ENCODE measurements at regions not wholly inside any gene's neighbourhood (a gene's known extent, or its start where the extent isn't known, plus 50 kb on each side); places are given as distances from the start of the nearest gene placed in this dataset.

GRCh38 chr5:71945436-71945835 is 161.8 kb upstream of the MAP1B start:
- DNase-seq (ENCODE audit: low read depth) = no peak

GRCh38 chr5:71946343-71947030 is 160.8 kb upstream of the MAP1B start:
- no peak for DNase-seq (ENCODE audit: low read depth)

- no peak for DNase-seq (ENCODE audit: low read depth)
These were observed 159.1 kb upstream of the MAP1B start for GRCh38 chr5:71948206-71948605.

GRCh38 chr5:71949772-71950171 is 157.5 kb upstream of the MAP1B start:
- no peak for DNase-seq (ENCODE audit: low read depth)

GRCh38 chr5:71953866-71954265 is 153.4 kb upstream of the MAP1B start:
- DNase-seq (ENCODE audit: low read depth) = no peak

- DNase-seq (ENCODE audit: low read depth) = no peak
These were observed 152.9 kb upstream of the MAP1B start for GRCh38 chr5:71954329-71954728.

GRCh38 chr5:71955723-71956122 is 151.6 kb upstream of the MAP1B start:
- no peak for DNase-seq (ENCODE audit: low read depth)

GRCh38 chr5:71957292-71957898 is 149.9 kb upstream of the MAP1B start:
- no peak for DNase-seq (ENCODE audit: low read depth)

GRCh38 chr5:71960195-71960594 is 147.1 kb upstream of the MAP1B start:
- DNase-seq (ENCODE audit: low read depth) = no peak

- no peak for DNase-seq (ENCODE audit: low read depth)
These were observed 145.5 kb upstream of the MAP1B start for GRCh38 chr5:71961786-71962185.

- no peak for DNase-seq (ENCODE audit: low read depth)
These were observed 137.8 kb upstream of the MAP1B start for GRCh38 chr5:71969460-71969859.

- DNase-seq (ENCODE audit: low read depth) = no peak
These were observed 135.4 kb upstream of the MAP1B start for GRCh38 chr5:71971862-71972261.

- DNase-seq (ENCODE audit: low read depth) = no peak
These were observed 134.3 kb upstream of the MAP1B start for GRCh38 chr5:71972777-71973473.

GRCh38 chr5:71973563-71973962 is 133.7 kb upstream of the MAP1B start:
- no peak for DNase-seq (ENCODE audit: low read depth)

GRCh38 chr5:71974165-71974564 is 133.1 kb upstream of the MAP1B start:
- DNase-seq (ENCODE audit: low read depth) = no peak

- DNase-seq (ENCODE audit: low read depth) = no peak
These were observed 132.7 kb upstream of the MAP1B start for GRCh38 chr5:71974622-71975021.

GRCh38 chr5:71976449-71976848 is 130.8 kb upstream of the MAP1B start:
- no peak for DNase-seq (ENCODE audit: low read depth)

- DNase-seq (ENCODE audit: low read depth) = no peak
These were observed 130.0 kb upstream of the MAP1B start for GRCh38 chr5:71977311-71977710.

- no peak for DNase-seq (ENCODE audit: low read depth)
These were observed 129.1 kb upstream of the MAP1B start for GRCh38 chr5:71978216-71978615.

GRCh38 chr5:71982717-71983395 is 124.4 kb upstream of the MAP1B start:
- DNase-seq (ENCODE audit: low read depth) = no peak

- DNase-seq (ENCODE audit: low read depth) = no peak
These were observed 121.2 kb upstream of the MAP1B start for GRCh38 chr5:71986101-71986500.

- DNase-seq (ENCODE audit: low read depth) = no peak
These were observed 118.5 kb upstream of the MAP1B start for GRCh38 chr5:71988808-71989207.

GRCh38 chr5:71993600-71993999 is 113.7 kb upstream of the MAP1B start:
- DNase-seq (ENCODE audit: low read depth) = no peak

All from forelimb muscle (tissue), 1 donor.